Dermis blood vessel endothelial cell (primary cell): ENCODE measurements at regions not wholly inside any gene's neighbourhood (a gene's known extent, or its start where the extent isn't known, plus 50 kb on each side); places are given as distances from the start of the nearest gene placed in this dataset.
"Not testable (repeated sequence)": the region's sequence is repeated elsewhere in the genome, so short reads cannot be mapped to it uniquely, and the experiment has no call there.

Experiments
- DNase-seq: peaks from one replicate; pipeline ENCODE4 v3.0.0; 2010

DNA sequence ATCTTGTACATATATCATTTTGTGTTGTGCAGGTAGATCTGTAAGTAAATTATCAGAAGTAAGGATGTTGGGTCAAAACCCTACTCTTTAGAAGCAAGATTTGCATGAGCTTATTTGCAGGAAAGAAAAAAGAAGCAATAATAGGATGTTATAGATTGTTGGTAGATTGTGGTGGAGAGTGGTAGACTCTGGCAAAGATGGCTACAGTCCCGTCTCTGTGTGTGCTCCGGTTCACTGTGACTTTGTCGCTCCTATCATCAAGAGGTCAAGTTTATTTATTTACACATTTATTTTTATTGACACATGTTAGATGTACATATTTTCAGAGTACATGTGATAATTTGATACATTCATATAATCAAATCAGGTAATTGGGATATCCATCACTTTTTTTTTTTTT lies 81.0 kb upstream of the NDUFV2 start:
- no peak for DNase-seq

DNA sequence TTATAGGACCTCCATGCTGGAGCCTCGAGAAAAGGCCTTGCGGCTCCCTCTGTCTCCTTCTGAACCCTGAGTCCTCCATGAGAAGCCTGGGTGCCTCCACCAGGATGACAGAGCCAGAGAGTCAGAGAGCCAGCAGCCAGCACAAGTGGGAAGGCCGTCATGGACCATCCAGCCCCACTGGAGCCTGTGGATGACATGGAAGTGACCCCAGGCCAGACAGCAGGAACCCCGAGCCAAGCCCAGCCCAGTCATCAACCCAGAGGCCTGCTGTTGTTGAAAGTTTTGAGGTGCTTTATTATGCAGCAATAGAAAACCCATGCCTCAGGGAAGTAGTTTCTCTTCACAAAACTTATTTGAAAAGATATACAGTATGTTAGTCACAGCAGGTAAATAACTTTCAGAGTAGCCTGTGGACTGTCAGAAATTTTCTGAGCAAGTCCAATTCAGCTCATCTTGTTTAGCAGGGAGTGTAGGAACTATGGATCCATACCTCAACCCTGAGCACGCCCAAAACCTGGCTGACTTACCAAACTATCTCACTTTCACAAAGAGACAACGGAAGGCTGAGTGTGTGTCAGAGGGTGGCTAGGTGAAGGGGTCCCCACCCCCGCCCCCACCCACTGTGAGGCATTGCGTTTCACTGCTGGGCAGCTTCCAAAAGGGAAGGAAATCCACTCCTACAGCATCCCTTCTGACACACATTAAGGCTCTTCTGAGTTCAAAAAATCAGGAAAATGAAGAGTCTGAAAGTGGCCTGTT lies 79.9 kb upstream of the NDUFV2 start:
- peak; percentile 65 for DNase-seq

DNA sequence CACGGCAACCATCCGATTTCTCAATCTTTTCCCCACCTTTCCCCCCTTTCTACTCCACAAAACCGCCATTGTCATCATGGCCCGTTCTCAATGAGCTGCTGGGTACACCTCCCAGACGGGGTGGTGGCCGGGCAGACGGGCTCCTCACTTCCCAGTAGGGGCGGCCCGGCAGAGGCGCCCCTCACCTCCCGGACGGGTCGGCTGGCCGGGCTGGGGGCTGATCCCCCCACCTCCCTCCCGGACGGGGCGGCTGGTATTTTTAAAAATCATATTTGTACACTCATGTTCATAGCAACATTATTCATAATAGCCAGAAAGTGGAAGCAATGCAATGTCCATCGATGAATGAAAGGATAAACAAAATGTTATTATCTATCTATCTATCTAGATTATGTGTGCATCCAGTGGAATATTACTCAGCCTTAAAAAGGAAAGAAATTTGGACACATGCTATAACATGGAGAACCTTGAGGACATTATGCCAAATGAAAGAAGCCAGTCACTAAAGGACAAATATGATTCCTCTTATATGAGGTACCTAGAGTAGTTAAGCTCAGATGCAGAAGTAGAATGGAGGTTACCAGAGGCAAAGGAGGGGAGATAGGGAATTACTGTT lies 78.4 kb upstream of the NDUFV2 start:
- not testable (repeated sequence) for DNase-seq

DNA sequence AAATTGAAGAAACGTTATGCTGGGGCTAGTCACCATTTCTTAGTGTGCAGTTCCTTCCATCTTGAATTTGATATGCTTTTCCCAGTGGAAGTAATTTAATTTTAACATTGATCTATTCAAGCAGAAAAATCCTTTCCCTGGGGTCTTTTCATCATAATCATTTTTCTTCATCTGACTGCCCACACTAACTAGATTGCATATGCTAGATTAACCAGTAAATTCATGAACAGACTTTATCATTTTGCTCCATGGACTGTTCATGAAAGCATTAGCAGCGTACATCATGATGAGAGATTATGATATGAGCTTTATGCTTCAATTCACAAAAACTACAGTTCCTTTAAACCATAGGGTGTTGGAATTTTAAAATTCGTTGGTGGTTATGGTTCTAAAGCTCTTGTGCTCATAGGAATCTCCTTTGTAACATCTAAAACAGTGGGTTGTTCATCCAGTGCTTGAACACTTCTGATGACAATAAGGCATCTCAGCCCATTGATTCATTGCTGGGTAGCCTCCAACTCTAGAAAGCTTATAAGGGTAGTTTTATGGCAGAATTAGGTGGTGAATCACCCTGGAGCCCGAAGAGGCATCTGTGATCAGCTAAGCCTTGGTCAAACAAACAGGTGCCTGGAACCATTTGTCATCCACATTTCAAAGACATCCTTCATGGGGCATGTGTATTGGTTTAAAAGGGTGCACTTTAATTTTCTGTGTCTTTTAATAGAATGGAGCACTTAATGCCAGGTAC lies 77.2 kb upstream of the NDUFV2 start:
- DNase-seq: peak; percentile 4

- DNase-seq: no peak
These were observed 73.4 kb upstream of the NDUFV2 start for GRCh38 chr18:9029131-9029530.

DNA sequence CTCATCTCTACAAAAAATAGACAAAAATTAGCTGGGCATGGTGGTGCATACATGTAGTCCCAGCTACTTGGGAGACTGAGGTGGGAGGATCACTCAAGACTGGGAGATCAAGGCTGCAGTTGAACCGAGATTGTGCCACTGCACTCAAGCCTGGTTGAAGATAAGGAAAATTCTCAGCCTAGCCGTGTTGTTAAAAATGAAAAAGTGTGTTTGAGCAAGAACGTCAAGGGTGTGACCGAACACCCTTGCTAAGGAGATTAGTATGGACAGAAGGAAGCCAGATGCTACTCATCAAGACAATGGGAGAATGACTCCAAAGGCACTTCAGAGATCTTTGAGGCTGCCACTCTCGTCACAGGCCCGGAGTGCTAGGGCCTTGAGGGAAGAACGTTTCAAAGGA lies 70.0 kb upstream of the NDUFV2 start:
- DNase-seq: no peak

- DNase-seq: peak; percentile 63
These were observed 64.1 kb upstream of the NDUFV2 start for GRCh38 chr18:9038277-9038871.

DNA sequence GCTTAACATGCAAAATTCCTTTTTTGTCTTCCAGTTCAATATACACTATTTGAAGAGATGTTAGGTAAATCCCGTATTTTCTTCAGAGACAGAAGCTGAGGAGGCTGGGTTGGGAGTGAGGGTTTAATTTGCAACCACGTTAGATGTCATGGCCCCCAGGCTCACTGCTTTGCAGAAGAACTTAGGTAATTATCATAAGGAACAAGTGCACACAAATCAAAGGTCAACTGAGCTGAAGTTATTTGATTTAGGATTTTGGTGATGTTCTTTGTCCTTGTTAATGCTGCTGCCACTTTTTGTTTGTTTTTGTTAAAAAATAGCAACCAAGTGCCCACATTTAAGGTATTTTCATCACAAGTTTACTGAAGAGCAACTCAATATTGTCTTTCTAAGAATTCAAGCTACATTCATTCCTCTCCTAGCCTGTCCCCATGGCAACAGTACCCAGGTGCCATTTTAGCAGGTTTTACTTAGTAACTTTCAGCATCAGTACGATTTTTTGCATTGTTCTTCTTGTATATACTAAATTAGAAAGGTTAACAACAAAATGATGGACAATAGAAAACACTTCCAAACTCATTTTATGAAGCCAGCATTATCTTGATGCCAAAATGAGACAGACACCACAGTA lies 62.9 kb upstream of the NDUFV2 start:
- DNase-seq: no peak

DNA sequence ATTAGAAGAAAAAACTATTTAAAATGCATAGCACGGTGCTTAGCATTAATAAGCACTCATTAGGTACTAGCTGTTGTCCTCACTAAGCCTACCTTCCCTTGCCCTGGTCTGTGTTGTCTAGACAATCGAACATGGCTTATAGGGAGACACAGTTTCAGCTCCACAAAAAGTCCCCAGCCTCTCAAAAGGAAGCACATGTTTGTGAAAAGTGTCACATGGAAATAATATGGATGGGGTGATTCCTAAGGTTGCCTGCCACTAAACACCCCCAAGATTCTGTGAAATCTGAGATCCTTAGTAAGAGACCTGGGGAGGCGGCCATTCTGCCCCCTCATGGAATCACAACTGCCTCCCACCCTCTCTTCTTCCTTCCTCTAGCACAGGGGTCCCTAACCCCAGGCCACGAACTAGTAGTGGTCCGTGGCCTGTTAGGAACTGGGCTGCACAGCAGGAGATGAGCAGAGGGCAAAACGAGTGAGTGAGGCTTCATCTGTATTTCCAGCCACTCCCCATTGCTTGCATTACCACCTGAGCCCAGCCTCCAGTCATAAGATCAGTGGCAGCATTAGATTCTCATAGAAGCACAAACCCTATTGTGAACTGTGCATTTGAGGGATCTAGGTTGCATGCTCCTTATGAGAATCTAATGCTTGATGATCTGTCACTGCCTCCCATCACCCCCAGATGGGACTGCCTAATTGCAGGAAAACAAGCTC lies 59.6 kb upstream of the NDUFV2 start:
- no peak for DNase-seq

GRCh38 chr18:9043581-9043980 lies 58.9 kb upstream of the NDUFV2 start:
- no peak for DNase-seq

- DNase-seq: no peak
These were observed 54.8 kb upstream of the NDUFV2 start for GRCh38 chr18:9047715-9048114.

DNA sequence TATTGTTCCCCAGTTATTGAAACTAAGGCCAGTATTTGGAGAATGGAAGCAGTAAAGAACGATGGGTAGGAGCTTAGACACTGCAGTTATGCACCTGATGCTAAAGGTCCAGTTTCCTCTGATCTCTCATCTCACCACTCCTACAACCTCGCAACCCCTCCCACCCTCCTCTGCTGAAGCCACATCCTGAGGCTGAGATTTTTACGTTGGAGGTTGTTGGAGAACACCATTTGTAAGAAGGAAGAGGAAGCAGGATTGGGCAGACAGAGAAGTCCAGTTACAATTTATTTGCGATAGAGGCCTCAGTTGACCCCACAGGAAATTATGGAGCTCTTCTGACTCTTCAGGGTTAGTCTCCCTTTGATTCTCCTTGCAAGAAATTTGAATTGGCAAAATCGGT lies 54.3 kb upstream of the NDUFV2 start:
- no peak for DNase-seq

DNA sequence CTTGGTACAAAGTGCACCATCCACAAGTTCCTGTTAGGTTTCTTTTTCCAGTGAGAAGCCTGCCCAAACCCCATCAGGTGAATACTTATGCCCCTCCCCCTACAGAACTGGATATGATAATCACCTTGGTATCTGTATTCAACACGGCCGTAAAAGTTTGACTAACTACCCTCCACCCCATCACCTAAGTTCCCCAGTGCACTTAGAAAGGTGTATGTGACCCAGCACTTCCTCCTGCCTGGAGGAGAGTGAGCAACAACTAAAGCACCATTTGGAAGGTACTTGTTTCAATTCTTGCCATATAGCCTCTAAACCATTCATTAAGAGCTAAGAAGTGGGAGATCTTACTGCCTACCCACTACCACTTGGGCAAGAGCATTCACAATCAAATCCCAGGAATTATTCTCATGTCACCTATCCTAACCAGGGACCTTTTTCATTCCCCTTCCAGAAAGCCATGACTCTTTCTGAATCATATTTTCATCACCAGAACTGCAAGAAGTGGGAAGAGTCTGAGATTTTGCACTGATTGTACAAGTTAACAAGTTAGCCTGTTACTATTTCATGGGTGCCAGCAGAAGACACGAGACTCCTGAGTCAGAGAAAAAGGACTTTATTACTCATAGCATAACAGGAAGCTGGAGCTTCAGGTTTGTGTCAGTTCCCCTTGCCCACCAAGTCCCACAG lies 53.5 kb upstream of the NDUFV2 start:
- peak; percentile 10 for DNase-seq

DNA sequence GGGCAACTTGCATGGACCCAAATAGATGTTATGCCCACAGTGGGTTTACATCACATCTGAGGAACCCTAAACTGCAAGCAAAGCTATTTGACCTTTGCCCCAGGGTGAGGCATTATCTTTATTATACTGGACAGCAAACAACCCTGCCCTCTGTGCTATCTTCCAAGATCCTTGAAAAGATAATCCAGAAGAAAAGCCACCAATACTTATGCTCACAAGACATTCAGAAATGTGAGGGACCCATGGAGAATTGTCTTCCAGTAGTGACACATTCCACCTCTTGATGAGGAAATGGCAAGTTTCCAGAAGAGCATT lies 53.0 kb upstream of the NDUFV2 start:
- no peak for DNase-seq

GRCh38 chr18:9050628-9051284 lies 51.7 kb upstream of the NDUFV2 start:
- DNase-seq: not testable (repeated sequence)
